Stomach (tissue), 8 donors: ENCODE measurements at regions not wholly inside any gene's neighbourhood (a gene's known extent, or its start where the extent isn't known, plus 50 kb on each side); places are given as distances from the start of the nearest gene placed in this dataset.
"Not testable (repeated sequence)": the region's sequence is repeated elsewhere in the genome, so short reads cannot be mapped to it uniquely, and the experiment has no call there.

Experiments
- DNase-seq, 2 donors: peaks; one replicate each; pipeline versions ENCODE4 v3.0.0 to v3.0.0-alpha.2; 2013 to 2019
- H3K27ac ChIP-seq, 5 donors: fragments of 200-600 bp in 4 of 5; sonication (generic) in 4 of 5; one replicate each; pipeline ENCODE4 v1.5.1; 2013 to 2019; ENCODE audit warnings: mild to moderate bottlenecking in 1 of 5, moderate library complexity in 1 of 5
- H3K27me3 ChIP-seq, 3 donors: fragments of 200-600 bp; sonication (generic); one replicate each; pipeline ENCODE4 v1.5.1; 2017 to 2019; ENCODE audit warnings: mixed run types in 1 of 3
- H3K36me3 ChIP-seq, 4 donors: fragments of 200-600 bp; sonication (generic); 1 replicate in 3 of 4; 2 replicates in 1 of 4; pipeline ENCODE4 v1.5.1; 2016 to 2019
- H3K4me1 ChIP-seq, 4 donors: fragments of 200-600 bp; sonication (generic); one replicate each; pipeline ENCODE4 v1.5.1; 2016 to 2019
- H3K4me3 ChIP-seq, 4 donors: fragments of 200-600 bp; sonication (generic) in 3 of 4; one replicate each; pipeline ENCODE4 v1.5.1; 2016 to 2019; ENCODE audit warnings: mild to moderate bottlenecking in 1 of 4
- H3K9me3 ChIP-seq, 4 donors: fragments of 200-600 bp; sonication (generic); one replicate each; pipeline ENCODE4 v1.5.1; 2016 to 2019
- CTCF ChIP-seq, 7 experiments: fragments of 450-650 bp in 4 of 7; fragments of 200-600 bp in 3 of 7; sonication (generic) in 3 of 7; IDR thresholded peaks; one replicate each; pipeline ENCODE4 v1.5.1; 2016 to 2019; ENCODE audit warnings: antibody characterized with exemption in 7 of 7, control low read depth in 2 of 7, mild to moderate bottlenecking in 1 of 7
- EP300 ChIP-seq: sonication (generic); formaldehyde crosslinking; IDR thresholded peaks from one replicate; pipeline ENCODE4 v1.6.1; 2017; ENCODE audit warnings: antibody characterized with exemption
- POLR2A ChIP-seq, 4 donors: fragments of 450-650 bp; IDR thresholded peaks; one replicate each; pipeline ENCODE4 v1.6.1; 2016; ENCODE audit warnings: antibody characterized with exemption in 4 of 4, control low read depth in 2 of 4, mild to moderate bottlenecking in 1 of 4, moderate library complexity in 1 of 4
- POLR2AphosphoS5 ChIP-seq, 3 donors: sonication (generic); formaldehyde crosslinking; IDR thresholded peaks; one replicate each; pipeline ENCODE4 v1.6.1; 2016; ENCODE audit warnings: antibody characterized with exemption in 3 of 3
- WGBS, 5 donors: extraction: QIAGEN DNeasy Blood & Tissue Kit in 3 of 5; methylation state at CpG; one replicate each; pipeline versions ENCODE4 v1.1.5 to v1.1.7; 2013 to 2018; 5-methylcytosine and 5-hydroxymethylcytosine counted together
- intact Hi-C: fragments of 100-400 bp; cut with DNase I; formaldehyde crosslinking; loops from one replicate; pipeline ENCODE4 v1.15.1; 2023; ENCODE audit warnings: low total_unique reads
- donor health status: healthy with polysubstance abuse.
- donor health status: Bipolar disorder and iron deficiency.
- donor health status: healthy.

GRCh38 chr5:100676817-100677631 lies 141.8 kb downstream of the FAM174A start:
- H3K4me1 ChIP-seq = no peaks in the 10 kb centered on the region
- intact Hi-C loops = no loop called here
- no peak overlapping the region for H3K4me3 ChIP-seq
- no peaks in the 10 kb centered on the region for H3K36me3 ChIP-seq
- 39 to 53% (median 44%) methylated on average over 5 of the region's 5 CpGs for WGBS, 5 donors
- H3K27ac ChIP-seq = no peak overlapping the region
- no peak for TF ChIP-seq EP300
- no peak for TF ChIP-seq POLR2AphosphoS5 (IDR thresholded peaks at IDR 0.05)
- TF ChIP-seq CTCF (IDR thresholded peaks at IDR 0.05) = no peak
- TF ChIP-seq POLR2A (IDR thresholded peaks at IDR 0.05) = no peak
- no peaks in the 10 kb centered on the region for H3K9me3 ChIP-seq
- DNase-seq = peak in 1 of 2 donors; percentile 18
- H3K27me3 ChIP-seq = no peaks in the 10 kb centered on the region

GRCh38 chr5:100682625-100683024 lies 147.5 kb downstream of the FAM174A start:
- H3K4me1 ChIP-seq = no peaks in the 10 kb centered on the region
- intact Hi-C loops = no loop called here
- no peaks in the 10 kb centered on the region for H3K36me3 ChIP-seq
- H3K4me3 ChIP-seq = no peak overlapping the region
- H3K27me3 ChIP-seq = no peaks in the 10 kb centered on the region
- no peak overlapping the region for H3K27ac ChIP-seq
- TF ChIP-seq POLR2A (IDR thresholded peaks at IDR 0.05) (no peak), EP300 (no peak), CTCF (IDR thresholded peaks at IDR 0.05) (no peak), POLR2AphosphoS5 (IDR thresholded peaks at IDR 0.05) (no peak)
- 86 to 100% (median 96%) methylated on average over 1 of the region's 1 CpG for WGBS, 5 donors
- peaks cover 5 to 21% (median 19%) of the 10 kb centered on the region in 4 donors for H3K9me3 ChIP-seq
- DNase-seq = no peak

GRCh38 chr5:100683881-100684280 lies 148.7 kb downstream of the FAM174A start:
- DNase-seq = no peak
- 79 to 97% (median 93%) methylated on average over 3 of the region's 3 CpGs for WGBS, 5 donors
- intact Hi-C loops = no loop called here
- Histone ChIP-seq H3K4me3 (no peak overlapping the region), H3K36me3 (no peaks in the 10 kb centered on the region), H3K4me1 (no peaks in the 10 kb centered on the region), H3K9me3 (peaks cover 5 to 21% (median 19%) of the 10 kb centered on the region in 4 donors), H3K27me3 (no peaks in the 10 kb centered on the region), H3K27ac (no peak overlapping the region)
- no peak for TF ChIP-seq POLR2A (IDR thresholded peaks at IDR 0.05)
- TF ChIP-seq CTCF (IDR thresholded peaks at IDR 0.05) = no peak
- no peak for TF ChIP-seq EP300
- TF ChIP-seq POLR2AphosphoS5 (IDR thresholded peaks at IDR 0.05) = no peak

GRCh38 chr5:100685122-100685521 lies 149.9 kb downstream of the FAM174A start:
- H3K27ac ChIP-seq, H3K27me3 ChIP-seq, DNase-seq, intact Hi-C loops, H3K36me3 ChIP-seq, H3K4me3 ChIP-seq, H3K4me1 ChIP-seq: not testable (repeated sequence)
- peaks cover 5 to 21% (median 19%) of the 10 kb centered on the region in 4 donors for H3K9me3 ChIP-seq
- WGBS, 5 donors = 85 to 97% (median 92%) methylated on average over 2 of the region's 2 CpGs

GRCh38 chr5:100688834-100689233 lies 153.7 kb downstream of the FAM174A start:
- H3K4me1 ChIP-seq, H3K27me3 ChIP-seq, DNase-seq, H3K9me3 ChIP-seq, intact Hi-C loops, H3K4me3 ChIP-seq, H3K36me3 ChIP-seq, H3K27ac ChIP-seq: not testable (repeated sequence)
- 86 to 96% (median 94%) methylated on average over 7 to 26 of the region's 26 CpGs for WGBS, 5 donors
